MM.1S (cell line): ENCODE measurements at regions not wholly inside any gene's neighbourhood (a gene's known extent, or its start where the extent isn't known, plus 50 kb on each side); places are given as distances from the start of the nearest gene placed in this dataset.
A peak's percentile ranks its signal among the peaks of the same experiment; 100 is the strongest.

ENCODE experiments used
- DNase-seq: peaks from one replicate; pipeline ENCODE4 v3.0.0-alpha.2; 2015
- H2AFZ ChIP-seq: fragments of 300-600 bp; sonication (generic); 2 replicates; pipeline ENCODE4 v1.6.0; 2016; ENCODE audit warnings: antibody characterized with exemption, low read length
- H3F3A ChIP-seq: fragments of 300-600 bp; sonication (generic); 2 replicates; pipeline ENCODE4 v1.6.1; 2016; ENCODE audit warnings: mild to moderate bottlenecking, antibody characterized with exemption, low read length, moderate library complexity, mixed read lengths; ENCODE audit not compliant: insufficient read depth
- H3K27ac ChIP-seq: fragments of 300-600 bp; sonication (generic); 2 replicates; pipeline ENCODE4 v1.5.1; 2016; ENCODE audit warnings: mild to moderate bottlenecking, low read length
- H3K27me3 ChIP-seq: fragments of 300-600 bp; sonication (generic); replicated peaks from 2 replicates; pipeline ENCODE4 v1.6.0; 2016; ENCODE audit warnings: low read length; ENCODE audit not compliant: insufficient read depth
- H3K36me3 ChIP-seq: fragments of 300-600 bp; sonication (generic); replicated peaks from 2 replicates; pipeline ENCODE4 v1.6.1; 2016; ENCODE audit warnings: mild to moderate bottlenecking, low read length, mixed read lengths; ENCODE audit not compliant: insufficient read depth
- H3K4me1 ChIP-seq: fragments of 300-600 bp; sonication (generic); 2 replicates; pipeline ENCODE4 v1.6.1; 2016; ENCODE audit warnings: low read length, mixed read lengths
- H3K4me2 ChIP-seq: fragments of 300-600 bp; sonication (generic); 2 replicates; pipeline ENCODE4 v1.6.0; 2016; ENCODE audit warnings: low read depth, low read length
- H3K4me3 ChIP-seq: fragments of 300-600 bp; sonication (generic); 2 replicates; pipeline ENCODE4 v1.5.1; 2016; ENCODE audit warnings: low read length, mixed read lengths
- H3K79me2 ChIP-seq: fragments of 300-600 bp; sonication (generic); 2 replicates; pipeline ENCODE4 v1.6.1; 2016; ENCODE audit warnings: mixed run types, low read length, mixed read lengths
- H3K9ac ChIP-seq: fragments of 300-600 bp; sonication (generic); 2 replicates; pipeline ENCODE4 v1.6.1; 2016; ENCODE audit warnings: low read length, mixed read lengths
- H3K9me2 ChIP-seq: fragments of 300-600 bp; sonication (generic); replicated peaks from 2 replicates; pipeline ENCODE4 v1.6.1; 2016; ENCODE audit warnings: mild to moderate bottlenecking, low read length, mixed read lengths; ENCODE audit not compliant: insufficient read depth
- H3K9me3 ChIP-seq: fragments of 300-600 bp; sonication (generic); replicated peaks from 2 replicates; pipeline ENCODE4 v1.6.1; 2016; ENCODE audit warnings: mild to moderate bottlenecking, low read length, mixed read lengths; ENCODE audit not compliant: insufficient read depth
- H4K20me1 ChIP-seq: fragments of 300-600 bp; sonication (generic); 2 replicates; pipeline ENCODE4 v1.6.1; 2016; ENCODE audit warnings: mild to moderate bottlenecking, low read length, moderate library complexity, mixed read lengths; ENCODE audit not compliant: insufficient read depth
- CTCF ChIP-seq: fragments of 300-600 bp; sonication (generic); IDR thresholded peaks from 2 replicates; pipeline ENCODE4 v1.5.1; 2016; ENCODE audit warnings: antibody characterized with exemption, low read length, mixed read lengths
- EZH2 ChIP-seq: fragments of 300-600 bp; sonication (generic); optimal IDR thresholded peaks from 2 replicates; pipeline ENCODE3; 2017; ENCODE audit warnings: low read depth, mild to moderate bottlenecking, antibody characterized with exemption, low read length, mixed read lengths
- EZH2phosphoT487 ChIP-seq: fragments of 300-600 bp; sonication (generic); IDR thresholded peaks from 2 replicates; pipeline ENCODE4 v1.6.1; 2018; ENCODE audit warnings: antibody characterized with exemption, low read length

GRCh38 chr5:29402270-29402669 is 1791.2 kb upstream of the CDH6 start:
- Histone ChIP-seq H2AFZ (no peak overlapping the region), H3K9me3 (no peaks in the 10 kb centered on the region), H3K4me3 (no peak overlapping the region), H3K36me3 (no peaks in the 10 kb centered on the region), H3K27me3 (no peaks in the 10 kb centered on the region), H3K4me1 (no peaks in the 10 kb centered on the region), H3K9me2 (no peaks in the 10 kb centered on the region), H3K4me2 (no peak overlapping the region), H3K9ac (no peak overlapping the region), H3K27ac (no peak overlapping the region), H3K79me2 (no peaks in the 10 kb centered on the region), H4K20me1 (no peaks in the 10 kb centered on the region), H3F3A (no peaks in the 10 kb centered on the region)
- DNase-seq: no peak
- TF ChIP-seq EZH2 (no peak), CTCF (no peak), EZH2phosphoT487 (no peak)

- no peak overlapping the region for H2AFZ ChIP-seq
- no peaks in the 10 kb centered on the region for H3F3A ChIP-seq
- H3K79me2 ChIP-seq: no peaks in the 10 kb centered on the region
- no peaks in the 10 kb centered on the region for H3K9me3 ChIP-seq
- no peak overlapping the region for H3K4me2 ChIP-seq
- H3K36me3 ChIP-seq: no peaks in the 10 kb centered on the region
- H3K9me2 ChIP-seq: no peaks in the 10 kb centered on the region
- DNase-seq: no peak
- no peak overlapping the region for H3K9ac ChIP-seq
- no peaks in the 10 kb centered on the region for H4K20me1 ChIP-seq
- no peaks in the 10 kb centered on the region for H3K4me1 ChIP-seq
- no peak overlapping the region for H3K27ac ChIP-seq
- TF ChIP-seq CTCF (no peak), EZH2phosphoT487 (no peak), EZH2 (no peak)
- H3K27me3 ChIP-seq: no peaks in the 10 kb centered on the region
- H3K4me3 ChIP-seq: no peak overlapping the region
Observed at GRCh38 chr5:29389993-29390392, 1803.5 kb upstream of the CDH6 start.

- no peaks in the 10 kb centered on the region for H4K20me1 ChIP-seq
- H2AFZ ChIP-seq: no peak overlapping the region
- H3K4me1 ChIP-seq: no peaks in the 10 kb centered on the region
- H3K4me3 ChIP-seq: no peak overlapping the region
- no peak overlapping the region for H3K27ac ChIP-seq
- no peak overlapping the region for H3K4me2 ChIP-seq
- TF ChIP-seq EZH2: no peak
- H3K9ac ChIP-seq: no peak overlapping the region
- H3K36me3 ChIP-seq: no peaks in the 10 kb centered on the region
- no peaks in the 10 kb centered on the region for H3K27me3 ChIP-seq
- no peak for DNase-seq
- no peaks in the 10 kb centered on the region for H3K79me2 ChIP-seq
- no peaks in the 10 kb centered on the region for H3F3A ChIP-seq
- no peaks in the 10 kb centered on the region for H3K9me3 ChIP-seq
- no peaks in the 10 kb centered on the region for H3K9me2 ChIP-seq
Observed at GRCh38 chr5:29387384-29387783, 1806.1 kb upstream of the CDH6 start.

GRCh38 chr5:29382780-29383179 is 1810.7 kb upstream of the CDH6 start:
- no peak for DNase-seq
- Histone ChIP-seq H2AFZ (no peak overlapping the region), H3F3A (peaks cover 20% of the 10 kb centered on the region), H3K4me1 (peaks cover 7% of the 10 kb centered on the region), H4K20me1 (no peaks in the 10 kb centered on the region), H3K27ac (no peak overlapping the region), H3K27me3 (no peaks in the 10 kb centered on the region), H3K79me2 (no peaks in the 10 kb centered on the region), H3K36me3 (no peaks in the 10 kb centered on the region), H3K9ac (no peak overlapping the region), H3K4me3 (no peak overlapping the region), H3K4me2 (peak overlapping the region; percentile 25; the same call in 1 of the 2 replicates), H3K9me3 (no peaks in the 10 kb centered on the region), H3K9me2 (no peaks in the 10 kb centered on the region)
- TF ChIP-seq EZH2 (no peak), EZH2phosphoT487 (no peak), CTCF (no peak)
